Effector CD4-positive, alpha-beta T cell (primary cell): ENCODE measurements at regions not wholly inside any gene's neighbourhood (a gene's known extent, or its start where the extent isn't known, plus 50 kb on each side); places are given as distances from the start of the nearest gene placed in this dataset.
"Not testable (repeated sequence)": the region's sequence is repeated elsewhere in the genome, so short reads cannot be mapped to it uniquely, and the experiment has no call there.

Experiments
- DNase-seq: peaks from one replicate; pipeline ENCODE4 v3.0.0-alpha.2; 2020

DNA sequence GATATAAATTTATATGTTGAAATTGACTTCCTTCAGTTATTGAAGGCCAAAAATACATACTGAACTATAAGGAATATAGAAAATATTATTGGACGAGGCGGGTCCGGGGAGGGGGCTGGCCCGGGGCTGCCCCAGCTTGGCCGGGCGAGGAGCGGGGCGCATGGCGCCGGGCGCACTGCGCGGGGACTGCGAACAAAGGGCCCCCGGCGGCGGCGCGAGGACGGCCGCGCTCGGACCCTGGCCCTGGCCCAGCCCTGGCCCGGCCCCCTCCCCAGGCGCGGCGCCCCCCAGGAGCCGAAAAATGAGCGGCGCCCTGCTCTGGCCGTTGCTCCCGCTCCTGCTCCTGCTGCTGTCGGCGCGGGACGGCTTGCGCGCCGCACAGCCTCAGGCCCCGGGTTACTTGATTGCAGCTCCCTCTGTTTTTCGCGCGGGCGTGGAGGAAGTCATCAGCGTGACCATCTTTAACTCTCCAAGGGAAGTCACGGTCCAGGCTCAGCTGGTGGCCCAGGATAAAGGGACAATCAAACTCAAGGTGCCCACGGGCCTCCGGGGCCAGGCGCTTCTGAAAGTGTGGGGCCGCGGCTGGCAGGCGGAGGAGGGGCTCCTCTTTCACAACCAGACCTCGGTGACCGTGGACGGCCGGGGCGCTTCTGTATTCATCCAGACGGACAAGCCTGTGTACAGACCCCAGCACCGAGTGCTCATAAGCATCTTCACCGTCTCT lies 1247.6 kb upstream of the PHF14 start:
- not testable (repeated sequence) for DNase-seq

DNA sequence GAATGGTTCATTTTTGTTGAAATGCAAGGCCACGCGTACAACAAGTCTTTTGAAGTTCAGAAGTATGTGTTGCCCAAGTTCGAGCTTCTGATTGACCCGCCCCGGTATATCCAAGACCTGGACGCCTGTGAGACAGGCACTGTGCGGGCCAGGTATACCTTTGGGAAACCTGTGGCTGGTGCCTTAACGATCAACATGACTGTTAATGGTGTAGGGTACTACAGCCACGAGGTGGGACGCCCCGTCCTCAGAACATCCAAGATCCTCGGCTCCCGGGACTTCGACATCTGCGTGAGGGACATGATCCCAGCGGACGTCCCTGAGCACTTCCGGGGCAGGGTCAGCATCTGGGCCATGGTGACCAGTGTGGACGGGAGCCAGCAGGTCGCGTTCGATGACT lies 1246.9 kb upstream of the PHF14 start:
- DNase-seq: not testable (repeated sequence)

DNA sequence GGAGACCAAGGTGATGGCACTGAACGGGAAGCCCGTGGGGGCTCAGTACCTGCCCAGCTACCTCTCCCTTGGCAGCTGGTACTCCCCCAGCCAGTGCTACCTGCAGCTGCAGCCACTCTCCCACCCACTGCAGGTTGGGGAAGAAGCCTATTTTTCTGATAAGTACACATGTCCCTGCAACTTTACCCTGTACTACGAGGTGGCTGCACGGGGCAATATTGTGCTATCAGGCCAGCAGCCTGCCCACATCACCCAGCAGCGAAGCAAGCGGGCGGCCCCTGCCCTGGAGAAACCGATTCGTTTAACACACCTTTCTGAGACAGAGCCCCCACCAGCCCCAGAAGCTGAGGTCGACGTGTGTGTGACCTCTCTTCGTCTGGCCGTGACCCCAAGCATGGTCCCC lies 1246.2 kb upstream of the PHF14 start:
- DNase-seq: not testable (repeated sequence)

DNA sequence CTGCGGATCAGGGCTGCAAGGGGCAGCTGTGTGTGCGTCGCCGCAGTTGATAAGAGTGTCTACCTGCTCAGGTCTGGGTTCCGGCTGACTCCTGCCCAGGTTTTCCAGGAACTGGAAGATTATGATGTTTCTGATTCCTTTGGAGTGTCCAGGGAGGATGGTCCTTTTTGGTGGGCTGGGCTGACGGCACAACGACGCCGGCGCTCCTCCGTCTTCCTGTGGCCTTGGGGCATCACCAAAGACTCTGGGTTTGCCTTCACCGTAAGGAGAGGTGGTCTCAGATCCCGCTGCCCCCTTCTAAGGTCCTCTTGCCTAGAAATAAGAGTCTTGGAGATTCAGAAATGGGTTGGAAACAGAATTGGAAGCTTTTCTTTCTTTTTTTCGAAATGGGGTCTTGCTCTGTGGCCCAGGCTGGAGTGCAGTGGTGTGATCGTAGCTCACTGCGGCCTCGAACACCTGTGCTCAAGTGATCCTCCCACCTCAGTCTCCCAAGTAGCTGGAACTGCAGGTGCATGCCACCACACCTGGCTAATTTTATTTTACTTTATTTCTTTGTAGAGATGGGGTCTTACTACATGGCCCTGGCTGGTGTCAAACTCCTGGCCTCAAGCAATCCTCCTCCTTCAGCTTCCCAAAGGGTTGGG lies 1245.5 kb upstream of the PHF14 start:
- DNase-seq: not testable (repeated sequence)

DNA sequence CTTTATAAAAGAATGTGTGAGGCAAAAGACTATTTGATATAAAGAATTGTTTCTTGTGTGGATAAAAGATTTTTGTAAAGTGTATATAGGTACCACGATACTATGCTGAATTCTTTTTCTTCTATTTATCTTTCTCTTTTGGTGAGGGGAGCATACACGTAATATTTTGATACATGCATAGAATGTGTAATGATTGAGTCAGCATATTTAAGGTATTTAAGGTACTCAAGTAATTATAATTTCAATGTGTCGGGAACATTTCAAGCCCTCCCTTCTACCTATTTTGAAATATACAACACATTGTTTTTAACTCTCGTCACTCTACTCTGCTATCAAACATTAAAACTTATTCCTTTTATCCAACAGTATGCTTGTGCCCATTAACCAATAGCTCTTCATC lies 1221.6 kb upstream of the PHF14 start:
- DNase-seq: no peak

DNA sequence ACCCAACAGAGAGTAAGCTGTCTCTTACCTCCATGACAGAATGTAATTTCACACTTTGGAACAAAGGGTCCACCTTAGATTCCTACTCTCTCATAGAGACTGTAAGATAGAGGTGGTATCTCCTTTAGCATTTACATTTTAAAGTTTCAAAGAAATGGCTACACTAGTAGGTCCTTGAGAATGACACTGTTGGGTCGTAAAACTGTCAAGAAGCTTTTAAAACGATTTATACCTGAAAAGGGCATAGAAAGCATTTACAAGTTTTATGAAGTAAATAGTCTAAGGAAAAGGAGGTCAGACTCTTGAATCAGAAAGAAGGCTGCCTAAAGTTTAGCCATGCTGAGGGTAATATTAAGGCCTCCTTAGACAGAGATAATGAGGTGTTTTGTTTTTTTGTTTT lies 1212.4 kb upstream of the PHF14 start:
- no peak for DNase-seq

DNA sequence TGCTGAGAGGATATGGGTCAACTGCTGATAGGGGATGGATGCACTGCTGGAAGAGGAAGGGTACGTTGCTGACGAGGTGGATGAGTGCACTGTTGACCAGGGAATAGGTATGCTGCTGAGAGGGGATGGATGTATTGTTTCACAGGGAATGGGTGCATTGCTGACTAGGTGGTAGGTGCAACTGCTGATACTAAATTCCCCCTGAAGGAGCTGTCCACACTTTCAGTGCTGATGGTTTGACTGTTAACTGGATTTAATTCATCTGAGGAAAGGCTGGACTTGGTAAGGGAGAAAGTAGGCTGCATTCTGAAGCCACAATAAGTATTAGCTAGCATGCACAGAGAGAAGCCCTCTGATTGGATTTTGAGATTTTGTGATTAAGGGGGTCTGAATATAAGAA lies 1196.8 kb upstream of the PHF14 start:
- DNase-seq: no peak

DNA sequence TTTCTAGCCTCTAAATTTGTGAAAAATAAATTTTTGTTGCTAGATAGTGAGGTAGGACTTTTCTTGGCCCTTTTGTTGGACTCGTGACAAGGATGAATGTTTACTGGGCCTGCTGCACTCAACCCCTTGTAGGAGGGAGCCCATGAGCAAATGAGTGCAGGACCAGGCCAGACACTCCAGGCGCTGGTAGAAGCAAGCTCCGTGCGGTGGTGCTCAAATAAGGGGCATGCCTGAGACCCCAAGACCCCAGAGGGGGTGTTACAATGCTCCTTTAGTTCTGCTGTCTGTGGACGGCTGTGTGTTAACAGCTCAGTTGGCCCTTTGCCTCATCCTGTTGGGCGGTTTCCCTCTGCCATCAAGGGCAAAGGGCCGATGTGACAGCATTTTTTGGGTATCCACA lies 1195.3 kb upstream of the PHF14 start:
- no peak for DNase-seq

DNA sequence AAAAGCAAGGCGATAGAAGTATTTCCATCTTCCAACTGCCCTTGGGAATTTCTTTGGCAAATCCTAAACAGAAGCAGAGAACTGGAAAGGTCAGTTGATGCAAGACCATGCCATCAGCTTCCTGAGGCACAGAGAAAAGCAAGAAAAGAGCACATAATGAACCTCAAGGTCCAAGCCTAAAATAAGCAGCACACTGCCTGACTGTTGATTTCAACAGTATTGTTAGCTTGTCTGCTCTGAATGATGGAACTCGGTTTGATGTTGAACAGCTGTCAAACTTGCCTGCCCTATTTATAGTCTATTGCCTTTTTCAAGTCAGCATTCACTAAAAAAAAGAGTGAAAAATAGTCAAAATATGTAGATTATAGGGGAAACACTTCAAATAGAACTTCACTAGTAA lies 1192.0 kb upstream of the PHF14 start:
- no peak for DNase-seq

DNA sequence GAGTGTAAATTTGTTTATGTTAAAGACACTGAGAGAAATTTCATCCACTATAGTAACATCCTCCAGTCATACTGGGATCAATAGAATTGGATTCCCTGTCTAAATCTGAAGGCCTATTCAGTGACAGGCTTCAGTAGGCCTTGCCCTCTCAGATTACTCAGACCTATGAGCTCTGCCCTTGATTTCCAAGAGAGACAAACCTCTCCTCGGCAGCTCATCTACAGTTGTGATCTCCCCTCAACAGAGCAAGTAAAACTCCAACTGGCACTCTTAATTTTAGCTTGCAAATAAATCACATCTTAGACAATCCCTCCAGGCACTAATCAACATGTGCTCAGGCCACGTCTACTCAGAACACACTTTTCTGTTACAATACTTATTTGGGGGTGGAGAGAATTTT lies 1191.4 kb upstream of the PHF14 start:
- DNase-seq: no peak

DNA sequence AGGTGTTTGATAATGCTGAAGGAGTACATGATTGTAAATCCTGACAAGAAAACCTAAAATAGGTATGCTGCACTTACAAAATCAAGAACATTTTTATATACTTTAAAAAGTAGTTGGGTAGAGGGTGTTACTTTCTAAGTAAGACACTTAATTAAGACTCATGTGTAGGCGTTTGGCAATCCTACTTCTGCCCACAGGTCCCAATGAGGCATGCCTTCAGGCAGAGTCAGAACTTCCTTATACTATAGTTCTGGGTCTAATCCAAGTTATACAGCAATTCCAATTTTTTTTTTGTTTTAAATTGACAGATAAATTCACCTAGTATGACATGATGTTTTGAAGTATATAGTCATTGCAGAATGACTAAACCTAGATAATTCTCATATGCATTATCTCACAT lies 1188.5 kb upstream of the PHF14 start:
- no peak for DNase-seq

DNA sequence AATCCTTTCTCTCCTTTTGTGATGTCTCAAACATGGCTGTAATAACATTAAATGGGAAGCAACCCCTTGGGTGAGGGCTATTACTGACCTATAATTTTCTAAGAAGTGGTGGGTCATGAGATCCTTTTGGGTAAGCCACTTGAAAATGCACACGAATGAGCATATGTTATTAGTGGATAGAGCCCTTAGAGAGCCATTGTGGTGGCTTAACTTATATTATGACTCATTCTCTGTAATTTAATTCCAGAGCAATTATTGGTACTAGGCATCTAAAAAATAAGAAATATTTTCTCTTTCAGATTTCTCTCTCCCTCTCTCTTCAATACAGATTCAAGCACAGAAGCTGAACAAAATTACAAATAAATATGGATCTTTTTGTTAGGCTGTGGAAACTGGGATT lies 1177.4 kb upstream of the PHF14 start:
- DNase-seq: no peak

DNA sequence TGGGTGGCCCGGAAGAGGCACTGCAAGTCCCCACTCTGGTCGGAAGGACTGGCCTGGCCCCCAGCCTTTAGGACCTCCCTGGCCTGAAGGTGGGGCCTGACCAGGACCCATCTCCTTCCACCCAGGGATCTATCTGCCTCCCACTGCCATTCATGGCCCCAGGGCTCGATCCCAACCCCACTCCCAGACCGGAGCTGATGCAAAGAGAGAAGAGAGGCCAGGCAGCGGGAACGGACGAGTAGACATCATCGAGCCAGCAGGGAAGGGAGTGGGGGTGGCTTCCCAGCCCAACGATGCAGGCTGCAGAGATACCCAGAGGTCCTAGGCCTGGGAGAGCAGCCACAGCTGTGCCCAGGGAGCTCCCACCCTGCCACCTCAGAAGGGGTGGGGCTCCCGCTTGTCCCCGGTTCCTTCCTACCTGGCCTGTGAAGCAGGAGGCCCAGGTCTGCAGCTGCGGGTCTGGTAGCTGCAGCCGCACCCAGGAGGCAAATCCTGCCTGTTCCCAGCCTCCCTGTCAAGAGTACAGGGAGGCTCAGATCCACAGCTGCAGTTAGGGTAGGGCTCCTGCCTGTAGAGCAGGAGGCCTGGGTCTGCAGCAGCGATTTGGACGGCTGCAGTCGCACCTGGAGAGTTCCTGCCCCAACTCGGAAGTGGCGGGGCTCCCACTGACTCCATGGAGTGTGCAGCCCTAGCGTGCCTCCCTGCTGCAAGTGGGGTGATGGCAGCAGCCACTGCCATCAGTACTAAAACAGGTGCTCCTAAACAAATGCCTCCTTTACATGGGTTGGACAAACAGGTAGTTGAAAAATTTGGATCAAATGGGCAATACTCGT lies 1151.0 kb upstream of the PHF14 start:
- DNase-seq: no peak

DNA sequence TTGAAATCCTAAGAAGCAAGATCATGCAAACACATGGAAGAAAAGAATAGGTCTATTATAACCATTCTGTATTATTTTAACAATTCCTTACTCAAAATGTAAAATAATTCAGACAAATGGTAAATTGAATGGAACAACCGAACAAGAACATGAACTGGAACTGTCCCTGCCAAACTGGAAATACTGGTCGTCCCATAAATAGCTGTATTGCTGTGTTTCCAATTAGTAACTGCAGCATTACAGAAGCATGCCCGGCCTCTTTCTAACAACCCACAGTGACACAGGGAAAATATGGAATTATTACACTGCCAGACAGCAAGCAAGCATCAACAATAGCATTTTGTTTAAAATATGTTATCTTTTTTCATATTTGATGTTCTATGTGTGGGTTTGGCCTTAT lies 1138.5 kb upstream of the PHF14 start:
- DNase-seq: no peak

DNA sequence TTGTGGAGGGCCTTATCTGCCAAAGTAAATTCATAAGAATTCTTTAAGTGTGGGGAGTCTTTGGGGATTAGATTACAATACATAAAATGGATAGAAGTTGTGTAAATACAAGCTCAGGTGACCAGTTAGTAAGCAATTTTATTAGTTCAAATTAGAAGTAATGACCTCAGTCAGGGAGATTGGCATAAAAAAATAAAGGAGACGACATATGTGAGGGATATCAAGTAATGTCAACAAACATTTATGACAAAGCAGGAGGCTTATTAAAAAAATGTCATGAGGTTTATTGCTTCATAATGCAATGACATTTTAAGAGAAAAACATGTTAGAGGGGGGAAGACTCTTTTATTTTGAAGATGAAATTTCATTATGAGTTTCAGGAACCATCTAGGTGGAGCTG lies 1137.0 kb upstream of the PHF14 start:
- DNase-seq: no peak

DNA sequence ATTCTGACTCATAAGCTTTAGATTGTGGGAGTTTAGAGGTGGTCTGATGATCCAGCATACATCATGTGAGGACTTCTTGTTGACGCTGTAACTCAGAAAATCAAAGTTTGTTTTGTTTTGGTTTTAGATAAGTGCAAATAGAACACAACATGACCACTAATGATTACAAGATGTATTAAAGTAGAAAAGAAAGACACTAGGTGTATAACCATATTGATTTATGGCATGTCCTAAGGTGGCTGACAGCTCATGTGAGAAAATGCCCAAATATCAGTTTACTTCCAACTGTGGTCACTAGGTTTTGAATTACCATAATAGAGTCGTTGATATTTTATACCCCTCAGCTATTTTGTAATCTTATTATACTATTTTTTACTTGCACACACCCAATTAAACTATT lies 1131.4 kb upstream of the PHF14 start:
- DNase-seq: no peak

DNA sequence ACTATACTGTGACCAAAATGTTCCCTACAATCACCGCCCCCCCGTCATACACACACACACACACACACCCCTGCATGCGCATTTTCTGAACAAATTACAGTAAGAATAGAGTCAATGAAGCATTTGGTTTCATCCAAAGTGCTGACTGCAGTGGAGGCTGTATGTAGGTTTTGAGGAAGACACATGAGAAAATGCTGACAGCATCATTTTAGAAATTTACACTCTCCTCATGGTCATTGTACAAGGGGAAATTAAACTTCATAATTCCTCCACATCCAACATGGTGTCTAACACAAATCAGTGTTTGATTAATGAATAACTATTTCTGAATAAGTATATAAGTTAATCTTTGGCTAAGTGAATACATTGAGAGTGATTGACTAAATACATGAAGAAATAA lies 1126.8 kb upstream of the PHF14 start:
- no peak for DNase-seq

DNA sequence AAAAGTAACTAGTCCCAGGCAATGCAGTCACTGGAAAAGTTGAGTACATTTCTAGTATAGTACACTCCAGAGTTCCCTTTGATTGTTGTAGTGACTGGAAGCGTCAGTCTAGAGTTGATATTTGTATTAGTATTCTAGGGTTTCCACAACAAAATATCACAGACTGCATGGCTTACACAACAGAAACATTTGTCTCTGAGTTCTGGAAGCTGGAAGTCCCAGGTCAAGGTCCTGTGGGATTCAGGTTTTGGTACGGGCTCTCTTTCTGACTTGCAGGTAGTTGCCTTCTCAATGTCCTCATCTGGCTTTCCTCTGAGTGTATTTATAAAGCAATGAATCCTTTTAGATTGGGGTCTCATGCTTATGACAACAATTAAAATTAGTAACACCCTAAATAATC lies 1119.1 kb upstream of the PHF14 start:
- DNase-seq: no peak

DNA sequence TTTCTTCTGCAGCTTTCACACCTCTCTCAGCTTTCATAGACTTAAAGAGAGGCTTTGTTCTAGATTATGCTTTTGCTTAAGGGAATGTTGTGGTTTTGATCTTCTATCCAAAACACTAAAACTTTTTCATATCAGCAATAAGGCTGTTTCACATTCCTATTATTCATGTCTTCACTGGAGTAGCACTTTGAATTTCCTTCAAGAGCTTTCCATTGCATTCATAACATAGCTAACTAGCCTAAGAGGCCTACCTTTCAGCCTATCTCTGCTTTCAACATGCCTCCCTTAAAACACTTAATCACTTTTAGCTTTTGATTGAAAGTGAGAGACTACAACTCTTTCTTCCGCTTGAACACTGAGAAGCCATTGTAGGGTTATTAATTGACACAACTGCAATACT lies 1117.0 kb upstream of the PHF14 start:
- DNase-seq: no peak

DNA sequence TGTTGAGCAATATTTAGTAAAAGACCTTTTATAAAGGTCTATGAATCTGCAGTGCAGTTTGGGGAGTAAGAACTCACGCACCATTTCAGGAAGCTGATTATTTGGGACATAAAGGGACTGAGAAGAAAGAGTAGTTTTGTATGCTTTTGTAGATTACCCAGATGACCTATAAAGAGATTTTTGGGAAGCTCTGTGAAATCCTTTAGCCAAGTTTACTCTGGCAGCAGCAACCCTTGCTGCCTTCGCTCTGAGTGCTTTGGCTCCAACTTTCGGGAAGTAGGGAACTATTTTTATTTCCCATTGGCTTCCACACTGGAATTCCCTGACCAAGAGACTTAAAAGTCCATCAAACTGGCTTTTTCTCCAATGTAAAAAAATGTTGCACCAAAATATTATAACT lies 1110.1 kb upstream of the PHF14 start:
- no peak for DNase-seq

DNA sequence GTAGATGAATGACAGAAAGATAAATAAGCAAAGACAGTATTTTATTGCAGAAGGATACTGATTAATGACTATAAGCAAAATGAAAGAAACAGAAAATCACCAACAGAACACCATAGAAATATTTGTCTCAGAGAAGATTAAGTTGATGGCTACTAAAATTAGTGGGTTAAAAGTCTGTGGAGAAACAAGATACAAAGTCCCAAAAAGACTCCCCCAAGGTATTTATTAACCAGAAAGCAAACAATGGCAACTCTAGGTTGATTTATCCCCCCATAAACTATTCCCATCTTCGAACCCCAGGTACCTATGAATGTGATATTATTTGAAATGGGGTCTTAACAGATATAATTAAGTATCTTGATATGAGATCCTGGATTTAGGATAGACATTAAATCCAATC lies 1104.5 kb upstream of the PHF14 start:
- no peak for DNase-seq

DNA sequence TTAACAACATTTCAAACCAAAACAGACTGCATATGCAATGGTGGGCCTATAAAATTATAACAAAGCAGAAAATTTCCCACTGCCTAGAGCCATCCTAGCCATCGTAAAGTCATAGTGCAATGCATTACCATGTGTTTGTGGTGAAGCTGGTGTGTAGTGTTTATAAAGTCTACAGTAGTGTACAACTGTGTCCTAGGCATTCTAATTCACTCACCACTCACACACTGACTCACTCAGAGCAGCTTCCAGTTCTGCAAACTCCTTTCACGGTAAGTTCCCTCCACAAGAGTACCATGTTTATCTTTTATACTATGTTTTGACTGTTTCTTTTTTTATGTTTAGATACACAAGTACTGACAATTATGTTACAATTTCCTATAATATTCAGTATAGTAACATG lies 1104.1 kb upstream of the PHF14 start:
- DNase-seq: no peak

DNA sequence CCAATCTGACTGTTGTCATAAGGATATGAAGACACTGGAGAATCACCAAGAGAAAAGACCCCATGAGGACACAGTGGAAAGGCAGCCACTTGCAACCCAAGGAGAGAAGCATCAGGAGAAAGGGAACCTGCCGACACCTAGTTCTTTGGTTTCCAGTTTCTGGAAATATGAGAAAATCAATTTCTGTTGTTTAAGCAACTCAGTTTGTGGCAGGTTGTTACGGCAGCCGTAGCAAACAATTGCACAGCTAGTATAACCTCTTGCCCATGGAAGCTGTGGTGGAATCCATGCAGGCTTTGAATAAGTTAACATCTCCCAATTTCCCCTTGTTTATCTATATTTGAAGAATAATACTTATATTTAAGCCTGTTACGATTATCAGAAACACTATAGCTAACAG lies 1103.0 kb upstream of the PHF14 start:
- no peak for DNase-seq

DNA sequence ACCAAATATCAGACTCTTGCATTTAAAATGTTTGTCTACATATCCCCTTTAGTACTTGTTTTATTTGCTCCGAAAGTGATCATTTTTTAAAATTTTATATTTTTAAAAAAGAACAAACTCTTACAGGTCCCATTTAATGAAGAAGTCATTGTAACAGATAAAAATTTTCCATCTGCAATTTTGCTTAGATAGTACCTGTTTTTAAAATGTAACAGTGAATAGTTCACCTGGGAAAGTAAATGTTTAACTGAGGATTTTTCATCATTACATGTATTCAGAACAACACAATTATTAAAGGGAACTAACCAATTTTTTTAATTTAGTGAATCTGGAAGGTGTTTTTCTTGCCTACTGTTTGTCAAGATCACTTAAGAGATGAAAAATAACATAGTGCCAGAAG lies 1099.5 kb upstream of the PHF14 start:
- no peak for DNase-seq
